Fibroblast of skin of scalp (primary cell): ENCODE measurements at regions not wholly inside any gene's neighbourhood (a gene's known extent, or its start where the extent isn't known, plus 50 kb on each side); places are given as distances from the start of the nearest gene placed in this dataset.
"Not testable (repeated sequence)": the region's sequence is repeated elsewhere in the genome, so short reads cannot be mapped to it uniquely, and the experiment has no call there.

Experiments used
- DNase-seq: peaks from one replicate; pipeline ENCODE4 v3.0.0-alpha.2; 2013

- no peak for DNase-seq
Measured at GRCh38 chr7:12995912-12996469, 308.6 kb downstream of the ARL4A start.

GRCh38 chr7:13007331-13007730, 319.9 kb downstream of the ARL4A start:
- no peak for DNase-seq

DNA sequence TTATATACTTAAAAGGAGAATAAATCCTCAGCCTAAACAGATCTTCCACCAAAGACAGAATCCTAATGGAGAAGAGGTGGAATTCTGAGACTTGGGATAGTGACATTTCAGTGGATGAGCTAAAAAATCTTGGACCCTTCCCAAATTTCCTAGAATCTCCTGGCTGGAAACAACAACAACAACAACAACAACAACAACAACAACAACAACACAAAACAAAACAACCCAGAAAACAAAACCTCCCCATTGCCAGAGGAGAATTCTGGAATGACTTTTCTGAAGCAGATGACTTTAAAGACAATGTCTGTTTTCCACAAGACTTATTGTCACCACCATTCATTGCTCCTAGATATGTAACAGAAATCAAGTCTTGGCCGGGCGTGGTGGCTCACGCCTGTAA, 322.1 kb downstream of the ARL4A start:
- no peak for DNase-seq

GRCh38 chr7:13014011-13014410, 326.6 kb downstream of the ARL4A start:
- no peak for DNase-seq

DNA sequence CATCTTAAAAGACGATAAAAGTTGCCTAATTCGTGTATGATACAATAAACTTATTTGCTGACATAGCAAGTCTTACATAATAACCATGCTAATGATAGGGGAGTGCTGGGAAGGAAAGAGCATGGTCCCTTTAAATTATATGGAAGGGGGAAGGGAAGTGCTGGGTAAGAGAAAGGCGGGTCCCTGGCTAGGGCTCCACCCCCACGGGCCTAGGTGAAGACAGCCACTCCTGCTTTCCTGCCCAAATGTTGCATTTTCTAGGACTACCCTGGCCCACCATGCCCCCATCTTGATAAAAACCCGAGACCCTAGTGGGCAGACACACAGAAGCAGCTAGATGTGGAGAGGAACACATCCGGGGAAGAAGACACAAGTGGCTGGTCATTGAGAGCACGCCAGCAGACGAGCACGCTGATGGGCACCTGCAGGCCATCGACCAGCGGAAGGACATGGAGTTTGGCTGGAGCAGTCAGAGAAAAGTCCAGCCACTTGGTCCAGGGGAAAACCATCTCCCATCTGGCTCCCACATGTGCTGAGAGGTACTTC, 328.7 kb downstream of the ARL4A start:
- no peak for DNase-seq

DNA sequence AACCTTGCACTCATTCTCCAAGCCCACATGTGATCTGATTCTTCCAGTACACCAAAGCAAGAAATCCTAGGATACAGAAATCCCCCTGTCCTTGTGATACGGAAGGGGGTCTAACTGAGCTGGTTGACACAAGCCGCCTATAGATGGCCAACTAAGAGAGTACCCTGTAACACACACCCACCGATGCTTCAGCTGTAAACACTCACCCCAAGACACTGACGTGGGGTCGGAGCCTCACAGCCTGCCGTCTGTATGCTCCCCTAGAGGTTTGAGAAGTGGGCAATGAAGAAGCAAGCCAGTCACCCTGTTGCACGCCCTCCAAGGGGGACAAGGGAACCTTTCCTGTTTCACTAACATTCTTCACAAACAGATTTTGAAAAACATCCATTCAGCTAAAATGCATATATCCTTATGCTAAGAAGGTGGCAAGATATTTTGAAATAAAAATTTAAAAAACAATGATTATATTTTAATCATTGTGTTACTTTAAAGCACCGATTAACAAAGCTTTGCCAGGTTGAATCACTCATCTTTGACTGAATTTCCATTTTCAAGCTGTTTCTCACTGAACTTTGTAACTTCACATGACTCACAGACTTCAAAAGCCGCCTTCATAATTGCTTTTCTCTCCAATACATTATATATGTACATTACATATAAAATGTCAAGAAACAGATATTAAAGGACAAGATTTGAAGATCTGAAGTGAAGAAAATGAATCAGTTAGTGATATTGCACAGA, 329.3 kb downstream of the ARL4A start:
- DNase-seq = no peak

DNA sequence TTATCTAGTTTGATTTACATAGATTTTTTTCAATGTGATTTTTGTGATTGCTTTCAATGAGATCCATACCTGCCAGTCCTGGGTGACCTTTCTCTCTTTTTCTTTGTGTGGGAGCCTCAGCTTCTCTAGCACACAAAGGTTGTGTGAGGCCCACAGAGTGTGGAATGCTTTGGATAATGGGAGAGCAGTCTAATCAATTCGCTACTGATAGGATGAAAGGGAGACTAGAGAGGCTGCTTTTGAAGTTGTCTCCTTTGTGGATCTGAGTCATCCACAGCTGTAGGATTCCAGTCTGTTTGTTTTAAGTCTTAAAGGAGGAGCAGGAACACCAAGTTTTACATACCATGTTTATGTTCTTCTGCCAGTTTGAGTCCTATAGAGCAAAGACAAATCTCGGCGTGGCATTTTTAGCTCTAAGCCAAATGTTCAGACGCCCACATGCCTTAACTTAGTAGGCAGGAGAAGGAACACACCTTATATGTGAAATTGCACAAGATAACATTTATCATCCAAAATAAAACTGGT, 330.0 kb downstream of the ARL4A start:
- peak; percentile 33 for DNase-seq

DNA sequence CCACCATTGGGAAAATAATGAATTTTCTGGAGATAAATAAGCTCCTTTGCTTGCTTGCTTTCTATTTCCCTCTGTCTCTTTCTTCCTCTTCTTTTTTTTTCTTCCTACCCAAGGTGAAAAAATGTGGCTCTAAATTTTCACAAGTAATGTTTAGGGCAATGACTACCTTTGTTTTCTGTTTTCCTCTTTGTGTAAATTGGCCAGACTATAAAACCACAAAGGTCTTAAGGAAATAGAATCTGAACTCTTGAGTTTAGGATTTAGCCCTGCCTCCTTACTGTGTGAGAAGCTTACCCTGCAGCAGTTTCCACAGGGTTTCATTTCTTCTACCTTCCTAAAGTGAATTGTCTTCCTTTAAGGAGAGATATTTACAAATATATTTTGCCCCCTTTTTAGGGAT, 330.4 kb downstream of the ARL4A start:
- no peak for DNase-seq

GRCh38 chr7:13021566-13022300, 334.3 kb downstream of the ARL4A start:
- no peak for DNase-seq

DNA sequence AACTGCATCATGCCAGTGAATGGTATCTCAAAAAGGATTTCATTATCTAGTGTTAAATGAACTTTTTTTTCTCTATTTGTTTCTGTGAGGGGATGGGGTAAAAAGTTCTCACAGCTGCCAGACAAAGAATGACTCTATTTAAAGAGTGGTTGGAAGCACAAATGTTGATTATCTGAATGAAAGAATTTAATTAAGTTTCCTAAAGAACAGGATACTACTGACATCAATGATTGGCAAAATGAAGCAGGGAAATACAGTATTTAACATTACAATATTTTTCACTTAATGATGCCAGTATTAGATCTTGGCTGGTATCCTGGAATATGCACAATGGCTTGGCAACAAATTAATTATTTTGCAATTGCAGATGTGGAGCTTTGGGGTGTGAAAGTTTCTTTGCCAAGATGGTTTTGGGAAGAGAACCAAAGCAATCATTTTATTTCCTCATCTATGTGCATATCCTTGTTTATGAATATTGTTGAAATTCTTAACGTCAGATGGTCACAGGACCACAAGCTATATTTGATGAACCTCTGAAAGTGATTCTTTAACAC, 336.8 kb downstream of the ARL4A start:
- DNase-seq = no peak

- DNase-seq = not testable (repeated sequence)
Measured at GRCh38 chr7:13025043-13025442, 337.6 kb downstream of the ARL4A start.

- DNase-seq = no peak
Measured at GRCh38 chr7:13027321-13027720, 339.9 kb downstream of the ARL4A start.

GRCh38 chr7:13028036-13028824, 340.8 kb downstream of the ARL4A start:
- no peak for DNase-seq

- no peak for DNase-seq
Measured at GRCh38 chr7:13028825-13029099, 341.3 kb downstream of the ARL4A start.

- DNase-seq = no peak
Measured at GRCh38 chr7:13031468-13031867, 344.0 kb downstream of the ARL4A start.

DNA sequence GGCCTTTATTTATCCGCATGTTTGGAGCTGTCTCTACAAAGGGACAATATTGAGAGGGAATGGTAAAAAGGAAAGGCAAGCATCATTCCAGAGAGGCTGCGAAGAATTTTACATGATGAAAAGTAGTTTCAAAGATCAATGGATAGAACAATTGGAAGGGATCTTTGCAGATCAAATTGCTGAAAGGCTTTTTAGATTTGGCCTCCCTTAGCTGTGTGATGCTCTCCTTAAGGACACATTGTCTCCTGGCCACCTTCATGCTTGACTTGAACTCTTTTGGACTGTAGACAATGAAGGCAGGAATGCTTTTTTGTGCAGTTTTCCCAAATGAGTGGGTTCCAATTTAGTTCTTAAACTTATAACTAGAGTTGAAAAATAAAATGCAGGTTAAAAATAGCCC, 344.7 kb downstream of the ARL4A start:
- no peak for DNase-seq

DNA sequence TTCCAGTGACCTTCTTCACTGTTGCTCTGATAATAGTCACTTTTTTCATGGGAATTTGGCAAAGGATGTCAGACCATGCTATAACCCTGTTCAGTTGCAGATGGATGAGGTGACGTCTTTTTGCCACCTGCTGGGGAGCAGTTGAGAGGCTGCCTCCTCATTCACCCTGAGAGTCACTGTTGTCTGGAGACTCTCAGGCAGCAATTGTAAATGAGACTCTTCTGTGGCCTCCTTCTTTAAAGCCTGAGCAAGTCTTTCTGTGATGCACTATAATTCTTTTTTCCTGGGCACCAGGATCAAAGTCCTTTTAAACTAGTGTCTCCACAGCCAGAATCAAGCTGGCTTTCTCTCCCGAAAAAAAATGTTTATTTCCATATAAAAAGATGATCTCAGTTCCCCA, 345.1 kb downstream of the ARL4A start:
- no peak for DNase-seq

DNA sequence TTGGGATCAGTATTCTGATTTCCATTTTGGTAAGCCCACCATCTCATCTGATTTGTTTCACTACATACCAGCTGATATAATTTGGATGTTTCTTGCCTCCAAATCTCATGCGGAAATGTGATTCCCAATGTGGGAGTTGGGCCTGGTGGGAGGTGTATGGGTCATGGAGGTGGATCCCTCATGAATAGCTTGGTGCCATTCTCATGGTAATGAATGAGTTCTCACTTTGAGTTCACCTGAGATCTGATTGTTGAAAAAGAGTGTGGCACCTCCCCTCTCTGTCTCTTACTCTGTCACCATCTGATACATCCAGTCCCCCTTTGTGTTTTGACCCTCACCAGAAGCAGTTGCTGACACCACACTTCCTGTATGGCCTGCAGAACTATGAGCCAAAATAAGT, 347.3 kb downstream of the ARL4A start:
- no peak for DNase-seq

DNA sequence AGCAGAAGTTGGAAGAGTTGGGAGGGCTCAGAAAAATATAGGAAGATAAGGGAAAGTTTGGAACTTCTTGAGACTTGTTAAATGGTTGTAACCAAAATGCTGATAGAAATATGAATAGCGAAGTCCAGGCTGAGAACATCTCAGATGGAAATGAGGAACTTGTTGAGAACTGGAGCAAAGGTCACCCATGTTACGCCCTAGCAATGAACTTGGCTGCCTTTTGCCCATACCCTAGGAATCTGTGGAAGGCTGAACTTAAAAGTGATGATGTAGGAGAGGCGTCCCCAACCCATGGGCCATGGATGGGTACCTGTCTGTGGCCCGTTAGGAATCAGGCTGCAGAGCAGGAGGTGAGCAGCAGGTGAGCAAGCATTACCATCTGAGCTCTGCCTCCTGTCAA, 347.8 kb downstream of the ARL4A start:
- no peak for DNase-seq

DNA sequence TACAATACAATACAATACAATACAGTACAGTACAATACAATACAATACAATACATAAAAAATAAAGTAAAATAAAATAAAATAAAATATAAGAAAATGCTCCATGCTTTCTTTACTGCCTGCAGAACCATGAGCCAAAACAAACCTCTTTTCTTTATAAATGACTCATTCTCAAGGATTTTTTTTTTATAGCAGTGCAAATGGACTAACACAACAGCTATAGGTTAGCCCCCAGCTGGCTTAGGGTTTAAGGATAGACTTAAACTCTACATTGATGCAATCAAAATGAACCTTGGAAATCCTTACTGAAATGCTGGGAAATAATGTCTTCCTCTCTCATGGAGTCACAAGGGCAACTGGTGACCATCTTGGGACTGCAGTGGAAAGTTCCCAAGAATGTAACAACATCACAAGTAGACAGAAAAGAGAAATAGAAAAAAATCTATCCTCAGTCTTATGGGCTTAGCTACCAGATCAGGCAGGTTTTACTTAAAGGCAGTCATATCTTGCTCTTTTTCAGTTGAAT, 348.9 kb downstream of the ARL4A start:
- peak; percentile 9 for DNase-seq

DNA sequence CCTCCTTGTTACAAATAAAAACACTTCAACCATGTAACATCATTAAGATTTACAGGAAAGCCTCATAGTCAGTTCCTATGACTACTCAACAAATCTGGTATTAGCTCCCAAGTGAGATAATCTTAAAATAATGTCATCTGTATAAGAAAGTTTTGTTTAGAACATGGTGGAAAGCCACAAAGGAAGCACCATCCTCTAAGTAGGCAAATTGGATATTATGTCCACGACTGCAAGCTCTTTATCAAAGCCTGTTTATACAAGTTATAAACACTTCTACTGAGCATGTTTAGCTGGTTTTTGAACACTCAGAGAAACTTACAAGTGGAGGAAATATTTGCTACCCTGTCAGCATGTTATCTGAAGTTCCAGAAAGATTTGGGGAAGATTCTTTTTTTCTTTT, 349.8 kb downstream of the ARL4A start:
- DNase-seq = no peak

DNA sequence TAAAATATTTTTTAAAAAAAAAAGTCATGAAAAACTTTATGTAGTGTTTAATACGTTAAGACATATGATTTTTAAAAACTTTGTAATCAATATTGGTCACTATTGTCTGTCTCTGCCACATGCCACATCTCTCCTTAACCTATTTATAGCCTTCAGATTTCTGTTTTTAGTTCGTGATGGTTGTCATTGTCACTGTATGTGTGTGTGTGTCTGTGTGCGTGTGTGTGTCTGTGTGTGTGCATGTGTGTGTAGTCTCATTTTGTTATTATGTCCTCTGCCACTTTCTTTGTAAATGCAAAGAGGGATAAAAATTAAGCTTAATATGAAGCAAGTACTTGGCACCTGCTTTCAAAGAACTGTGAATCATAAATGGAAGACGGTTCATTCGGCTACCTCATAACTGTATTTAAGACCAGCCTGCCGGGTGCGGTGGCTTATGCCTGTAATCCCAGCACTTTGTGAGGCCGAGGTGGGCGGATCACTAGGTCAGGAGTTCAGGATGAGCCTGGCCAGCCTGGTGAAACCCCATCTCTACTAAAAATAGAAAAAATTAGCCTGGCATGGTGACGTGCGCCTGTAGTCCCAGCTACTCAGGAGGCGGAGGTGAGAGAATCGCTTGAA, 354.0 kb downstream of the ARL4A start:
- no peak for DNase-seq
